ENCODE measurements at regions not wholly inside any gene's neighbourhood (a gene's known extent, or its start where the extent isn't known, plus 50 kb on each side); places are given as distances from the start of the nearest gene placed in this dataset.

GRCh38 chr18:57915865-57916582, 112.9 kb upstream of the ATP8B1 start:
- peak; percentile 14 for DNase-seq (ENCODE audit: low spot score)

- no peak for DNase-seq (ENCODE audit: low spot score)
Observed at GRCh38 chr18:57915248-57915647, 112.1 kb upstream of the ATP8B1 start.

GRCh38 chr18:57913686-57914085, 110.6 kb upstream of the ATP8B1 start:
- DNase-seq (ENCODE audit: low spot score), result no peak

DNA sequence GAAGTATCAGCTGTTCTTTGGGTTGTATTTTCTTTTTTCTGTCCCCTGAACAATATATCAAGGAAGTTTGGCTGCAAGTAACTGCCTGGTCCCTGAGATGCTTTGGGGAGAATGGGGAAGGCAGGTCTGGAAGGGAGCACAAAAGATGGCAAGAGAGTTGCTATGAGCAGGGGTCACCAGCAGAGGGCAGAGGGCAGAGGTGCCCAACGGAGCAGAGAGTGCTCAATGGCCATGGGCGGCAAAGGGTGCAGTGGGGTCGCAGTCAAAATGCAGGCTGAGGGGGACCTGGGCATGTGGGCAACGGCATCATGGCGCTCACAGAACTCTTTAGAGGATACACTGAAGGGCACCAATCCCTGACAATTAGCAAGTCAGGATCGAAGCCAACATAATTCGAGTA, 107.7 kb upstream of the ATP8B1 start:
- peak; percentile 60 for DNase-seq (ENCODE audit: low spot score)

DNA sequence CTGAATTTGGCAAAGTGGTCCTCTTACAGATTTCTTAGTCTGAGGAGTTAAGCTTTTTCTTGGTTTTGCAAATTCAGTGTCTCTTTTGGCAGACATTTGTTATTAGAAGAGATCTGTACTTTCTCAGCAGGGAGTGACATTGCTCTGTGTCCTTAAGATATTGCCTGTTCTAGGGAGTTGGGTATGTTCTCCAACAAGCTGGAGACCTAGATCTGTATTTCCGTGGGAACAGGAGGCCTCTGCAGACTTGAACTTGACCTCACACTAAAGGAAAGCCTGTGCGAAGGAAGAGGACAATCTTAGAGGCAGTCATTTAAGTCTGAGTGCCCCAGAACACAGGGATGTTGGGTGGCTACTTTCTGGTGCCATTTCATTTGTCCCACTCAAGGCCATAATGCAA, 107.0 kb upstream of the ATP8B1 start:
- no peak for DNase-seq (ENCODE audit: low spot score)

GRCh38 chr18:57909620-57910019, 106.5 kb upstream of the ATP8B1 start:
- no peak for DNase-seq (ENCODE audit: low spot score)

- DNase-seq (ENCODE audit: low spot score), result no peak
Observed at GRCh38 chr18:57908092-57908491, 105.0 kb upstream of the ATP8B1 start.

DNA sequence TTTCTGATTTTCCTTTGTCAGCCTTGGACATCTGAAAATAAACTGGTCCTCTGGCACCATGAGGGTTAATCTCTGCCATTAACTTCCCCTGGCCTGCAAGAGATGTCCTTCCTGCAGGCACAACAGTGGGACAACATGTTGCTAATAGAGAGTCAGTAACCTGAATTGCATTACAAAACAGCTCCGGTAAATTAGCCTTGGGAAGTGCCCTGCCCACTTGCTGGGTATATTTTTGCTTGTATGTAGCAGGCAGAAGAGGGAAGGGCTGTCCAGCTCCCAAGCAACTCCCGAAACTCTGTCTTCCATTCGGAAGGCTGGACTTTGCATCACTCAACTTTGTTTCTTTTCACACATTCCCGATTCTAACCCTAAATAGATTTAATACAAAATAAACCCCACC, 104.4 kb upstream of the ATP8B1 start:
- no peak for DNase-seq (ENCODE audit: low spot score)

DNA sequence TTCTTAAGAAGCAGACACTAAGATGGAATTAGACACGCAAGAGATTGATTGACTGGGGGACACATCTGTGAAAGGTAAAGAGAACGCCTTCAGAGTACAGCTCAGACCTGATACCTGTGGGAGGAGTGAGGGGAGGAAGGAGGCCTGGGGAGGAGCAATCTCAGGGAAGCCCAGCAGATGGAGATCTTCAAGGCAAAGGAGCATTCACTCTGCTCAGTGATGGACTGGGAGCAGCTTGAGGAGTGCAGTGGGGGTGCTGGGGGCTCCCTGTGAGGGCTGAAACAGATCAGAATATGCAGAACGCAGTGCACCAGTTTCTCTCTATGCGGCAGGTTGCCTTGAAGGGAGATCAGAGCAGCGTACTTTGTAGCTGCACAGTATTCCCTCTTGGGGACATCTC, 103.7 kb upstream of the ATP8B1 start:
- no peak for DNase-seq (ENCODE audit: low spot score)

DNA sequence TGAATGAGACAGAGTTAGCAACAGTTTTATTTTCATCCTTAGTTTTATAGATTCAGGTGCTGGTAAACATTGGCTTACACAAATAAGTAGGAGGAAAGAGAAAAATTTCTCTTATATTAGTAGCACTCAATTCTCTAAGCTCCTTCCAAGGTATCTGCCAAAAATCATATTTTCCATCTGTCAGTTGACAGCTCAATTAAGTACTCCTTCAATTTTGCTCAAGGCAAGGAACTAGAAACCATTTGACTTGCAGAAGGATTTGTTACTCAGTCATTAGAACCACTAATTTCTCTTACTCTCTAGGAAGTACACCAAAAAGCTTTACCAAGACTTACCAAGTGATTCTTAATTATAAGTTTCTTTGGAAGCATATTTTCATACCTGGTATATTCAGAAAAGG, 101.4 kb upstream of the ATP8B1 start:
- no peak for DNase-seq (ENCODE audit: low spot score)

DNA sequence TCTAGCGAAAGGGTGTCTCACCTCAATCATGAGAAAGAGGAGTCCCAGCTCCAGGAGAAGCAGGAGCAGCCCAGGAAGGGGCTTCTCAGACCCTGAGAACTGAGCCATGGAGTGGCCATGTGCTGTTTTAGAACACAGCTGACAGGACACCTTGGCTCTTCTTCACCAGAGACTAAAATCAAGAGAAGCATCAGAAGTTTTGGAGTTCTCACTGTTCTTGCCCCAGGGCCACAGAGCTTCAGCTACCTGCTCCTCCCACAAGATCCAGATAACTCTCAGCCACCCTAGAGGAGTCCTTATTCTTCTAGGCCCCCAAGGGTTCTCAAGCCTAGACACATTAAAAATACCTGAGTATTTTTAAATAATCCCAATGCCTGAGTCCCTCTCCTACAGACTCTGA, 99.6 kb upstream of the ATP8B1 start:
- no peak for DNase-seq (ENCODE audit: low spot score)

GRCh38 chr18:57901825-57902589, 98.9 kb upstream of the ATP8B1 start:
- DNase-seq (ENCODE audit: low spot score), result no peak

- no peak for DNase-seq (ENCODE audit: low spot score)
Observed at GRCh38 chr18:57900906-57901435, 97.9 kb upstream of the ATP8B1 start.

DNA sequence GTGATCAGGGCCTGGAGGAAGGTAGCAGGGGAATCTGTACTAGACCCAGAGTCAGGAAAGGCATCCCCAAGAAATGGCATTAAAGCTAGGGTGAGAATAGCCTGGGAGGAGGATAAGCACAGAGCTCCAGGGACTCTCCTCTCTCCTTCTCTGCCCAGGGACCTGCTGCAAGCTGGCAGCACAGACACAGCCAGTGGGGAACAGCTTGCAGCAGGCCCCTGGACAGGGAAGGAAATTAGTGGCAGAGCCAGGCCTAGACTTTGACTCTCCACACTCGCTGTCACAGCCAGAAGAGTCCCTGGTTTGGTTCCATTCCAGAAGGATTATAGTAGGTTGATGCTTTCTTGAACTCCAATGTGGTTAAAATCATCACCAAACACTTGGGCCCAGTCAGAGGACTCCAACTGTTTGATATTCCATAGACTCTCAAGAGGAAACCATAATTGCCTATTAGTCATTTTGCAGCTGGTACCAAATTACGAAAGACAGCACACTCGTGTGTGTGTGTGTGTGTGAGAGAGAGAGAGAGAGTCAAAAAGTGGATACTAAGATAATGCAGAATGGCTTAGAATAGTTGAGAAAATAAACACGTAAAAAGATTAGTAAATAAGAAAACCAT, 95.5 kb upstream of the ATP8B1 start:
- no peak for DNase-seq (ENCODE audit: low spot score)

GRCh38 chr18:57895182-57895581, 92.1 kb upstream of the ATP8B1 start:
- no peak for DNase-seq (ENCODE audit: low spot score)

DNA sequence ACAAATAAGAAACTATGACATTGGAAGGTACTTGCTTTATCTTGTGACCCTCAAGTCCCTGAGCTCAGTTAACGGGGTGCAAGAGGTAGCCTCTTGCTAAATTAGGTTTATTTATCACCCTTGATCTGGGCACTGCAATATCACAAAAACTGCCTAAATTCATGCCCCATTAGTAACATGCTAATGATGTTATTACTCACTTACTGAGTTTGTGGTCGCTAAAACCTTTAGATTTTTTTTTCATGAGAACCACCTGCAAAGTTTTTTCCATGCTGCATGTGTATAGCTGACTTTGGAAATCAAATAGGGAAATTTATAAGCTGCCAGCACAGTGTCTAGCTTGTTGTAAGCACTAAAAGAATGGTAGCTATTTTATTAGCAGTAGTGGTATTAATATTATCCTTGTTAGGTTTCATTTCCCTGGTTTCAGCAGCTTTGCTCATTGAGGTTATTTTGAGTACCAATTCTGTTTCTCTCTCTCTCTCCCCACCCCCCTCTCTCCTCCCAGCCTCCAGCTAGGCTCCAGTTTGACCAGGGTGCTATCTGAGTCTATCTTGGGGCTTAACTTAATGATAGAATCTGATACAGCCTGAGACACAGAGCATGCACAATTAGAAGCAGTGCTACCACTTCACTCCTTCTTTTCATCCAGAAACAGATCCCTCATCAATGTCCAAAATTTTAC, 88.7 kb upstream of the ATP8B1 start:
- no peak for DNase-seq (ENCODE audit: low spot score)

DNA sequence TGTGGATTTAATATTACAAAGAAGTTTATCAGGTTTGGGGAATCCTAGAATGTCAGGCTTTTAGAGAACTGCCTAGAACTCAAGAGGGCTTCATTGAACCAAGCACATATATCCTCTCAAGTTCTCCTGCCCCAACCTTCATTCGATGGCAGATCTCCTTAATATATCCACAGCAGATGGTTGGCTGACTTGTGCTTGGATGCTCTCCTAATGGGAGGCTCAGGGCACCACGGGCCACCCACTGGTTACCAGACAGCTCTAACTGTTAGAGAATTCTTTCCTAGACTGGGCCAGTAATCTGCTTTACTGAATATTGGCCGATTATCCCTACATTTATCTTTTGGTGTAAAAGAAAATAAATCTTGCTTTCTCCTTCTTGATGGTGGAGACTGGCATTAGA, 87.2 kb upstream of the ATP8B1 start:
- DNase-seq (ENCODE audit: low spot score), result no peak

DNA sequence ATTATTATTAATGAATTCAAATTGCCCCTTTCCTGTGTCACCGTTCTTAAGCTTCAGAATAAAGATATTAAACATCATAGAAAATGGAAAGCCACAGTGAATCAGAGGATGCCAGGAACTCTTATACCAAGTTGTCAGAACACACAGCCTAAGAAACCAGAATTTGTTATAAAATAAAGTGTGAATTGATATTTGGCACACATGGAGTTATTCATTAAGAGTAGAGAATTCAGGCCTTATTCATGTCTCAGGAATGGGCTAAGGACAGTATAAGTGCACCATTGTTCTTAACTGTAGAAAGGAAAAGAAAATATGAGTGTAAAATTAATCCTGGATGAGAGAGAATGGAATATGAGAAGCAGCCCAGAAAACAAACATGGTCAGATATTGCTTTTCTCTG, 86.7 kb upstream of the ATP8B1 start:
- no peak for DNase-seq (ENCODE audit: low spot score)

- no peak for DNase-seq (ENCODE audit: low spot score)
Observed at GRCh38 chr18:57887543-57888383, 84.6 kb upstream of the ATP8B1 start.

- DNase-seq (ENCODE audit: low spot score), result no peak
Observed at GRCh38 chr18:57885931-57886330, 82.8 kb upstream of the ATP8B1 start.

DNA sequence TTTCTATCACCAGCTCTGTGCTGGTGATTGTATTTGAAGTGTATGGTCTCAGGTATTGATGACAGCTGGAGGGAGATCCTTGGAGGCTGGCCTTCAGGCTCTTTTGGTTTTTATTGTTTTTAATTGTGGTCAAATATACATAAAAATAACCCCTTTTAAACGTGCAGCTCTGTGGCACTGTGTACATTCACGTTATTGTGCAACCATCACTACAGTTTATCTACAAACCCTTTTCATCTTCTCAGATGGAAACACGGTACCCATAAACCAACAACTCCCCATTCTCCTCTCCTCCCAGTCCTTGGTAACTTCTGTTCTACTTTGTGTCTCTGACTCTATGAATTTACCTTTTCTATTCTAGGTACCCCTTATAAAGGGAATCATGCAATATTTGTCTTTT, 79.3 kb upstream of the ATP8B1 start:
- DNase-seq (ENCODE audit: low spot score), result no peak

Data from germinal center (tissue), 1 donor.